ENCODE measurements at regions not wholly inside any gene's neighbourhood (a gene's known extent, or its start where the extent isn't known, plus 50 kb on each side); places are given as distances from the start of the nearest gene placed in this dataset.

DNA sequence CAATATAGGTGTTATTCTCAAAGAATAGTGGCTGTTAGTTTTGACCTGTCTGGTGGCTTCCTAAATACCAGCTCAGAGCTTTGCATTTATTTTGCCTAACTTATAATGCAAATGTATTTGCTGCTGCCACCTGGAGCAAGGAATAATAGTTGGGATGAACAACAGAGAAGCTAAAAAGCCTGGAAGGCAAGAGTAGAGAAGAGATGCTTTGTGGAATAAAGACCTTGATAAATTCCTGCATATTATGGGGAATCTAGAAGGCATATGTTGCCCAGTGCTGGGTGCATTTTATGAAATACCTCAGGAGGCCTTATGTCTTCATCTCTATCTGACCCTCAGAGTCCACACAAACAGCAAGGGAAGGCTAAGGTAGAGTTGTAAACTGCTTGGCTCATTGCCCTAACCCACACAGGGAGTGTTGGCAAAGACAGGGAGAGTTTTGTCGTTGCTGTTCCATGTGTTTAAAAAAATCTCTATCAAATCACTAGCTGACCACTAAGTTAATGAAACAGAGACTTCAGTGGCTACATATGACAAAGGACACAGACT lies 53.7 kb upstream of the SCAF11 start:
- no peaks in the 10 kb centered on the region for H3K27me3 ChIP-seq
- intact Hi-C loops (cut with DNase I): no loop called here
- no peaks in the 10 kb centered on the region for H3K36me3 ChIP-seq
- no peaks in the 10 kb centered on the region for H3K4me1 ChIP-seq
- 8% methylated on average over 1 of the region's 1 CpG for WGBS (ENCODE audit: insufficient coverage, low coverage, low lambda C conversion rate, missing lambda C conversion rate)
- H3K4me3 ChIP-seq: no peak overlapping the region
- ATAC-seq: no peak
- no peak for DNase-seq
- H3K27ac ChIP-seq: no peak overlapping the region
- TF ChIP-seq POLR2A (IDR thresholded peaks at IDR 0.05): no peak
- TF ChIP-seq, protein P1, sequence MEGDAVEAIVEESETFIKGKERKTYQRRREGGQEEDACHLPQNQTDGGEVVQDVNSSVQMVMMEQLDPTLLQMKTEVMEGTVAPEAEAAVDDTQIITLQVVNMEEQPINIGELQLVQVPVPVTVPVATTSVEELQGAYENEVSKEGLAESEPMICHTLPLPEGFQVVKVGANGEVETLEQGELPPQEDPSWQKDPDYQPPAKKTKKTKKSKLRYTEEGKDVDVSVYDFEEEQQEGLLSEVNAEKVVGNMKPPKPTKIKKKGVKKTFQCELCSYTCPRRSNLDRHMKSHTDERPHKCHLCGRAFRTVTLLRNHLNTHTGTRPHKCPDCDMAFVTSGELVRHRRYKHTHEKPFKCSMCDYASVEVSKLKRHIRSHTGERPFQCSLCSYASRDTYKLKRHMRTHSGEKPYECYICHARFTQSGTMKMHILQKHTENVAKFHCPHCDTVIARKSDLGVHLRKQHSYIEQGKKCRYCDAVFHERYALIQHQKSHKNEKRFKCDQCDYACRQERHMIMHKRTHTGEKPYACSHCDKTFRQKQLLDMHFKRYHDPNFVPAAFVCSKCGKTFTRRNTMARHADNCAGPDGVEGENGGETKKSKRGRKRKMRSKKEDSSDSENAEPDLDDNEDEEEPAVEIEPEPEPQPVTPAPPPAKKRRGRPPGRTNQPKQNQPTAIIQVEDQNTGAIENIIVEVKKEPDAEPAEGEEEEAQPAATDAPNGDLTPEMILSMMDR (IDR thresholded peaks at IDR 0.05): no peak
- H3K9me3 ChIP-seq: peaks cover 0 to 9% (median 0%) of the 10 kb centered on the region in 4 donors

All from right lobe of liver (tissue), 6 donors.